ENCODE measurements at regions not wholly inside any gene's neighbourhood (a gene's known extent, or its start where the extent isn't known, plus 50 kb on each side); places are given as distances from the start of the nearest gene placed in this dataset.
"Not testable (repeated sequence)": the region's sequence is repeated elsewhere in the genome, so short reads cannot be mapped to it uniquely, and the experiment has no call there.

- DNase-seq (ENCODE audit: unreplicated experiment); H3K36me3 Mint-ChIP-seq (ENCODE audit: insufficient read depth, unreplicated experiment); H3K4me3 Mint-ChIP-seq (ENCODE audit: unreplicated experiment); POLR2A ChIA-PET; H3K4me1 Mint-ChIP-seq (ENCODE audit: insufficient read depth, unreplicated experiment); CTCF ChIA-PET; H3K27me3 Mint-ChIP-seq (ENCODE audit: insufficient read depth, unreplicated experiment); H3K27ac Mint-ChIP-seq (ENCODE audit: low read depth, unreplicated experiment); intact Hi-C loops (cut with micrococcal nuclease); BruUV-seq (replicated peaks): not testable (repeated sequence)
- peaks cover 25% of the 10 kb centered on the region for H3K9me3 Mint-ChIP-seq (ENCODE audit: unreplicated experiment)
Observed at GRCh38 chr21:28031066-28031465, 961.6 kb downstream of the LTN1 start.

GRCh38 chr21:28025111-28025510, 967.6 kb downstream of the LTN1 start:
- no peak overlapping the region for H3K27ac Mint-ChIP-seq (ENCODE audit: low read depth, unreplicated experiment)
- H3K36me3 Mint-ChIP-seq (ENCODE audit: insufficient read depth, unreplicated experiment) = no peaks in the 10 kb centered on the region
- BruUV-seq (replicated peaks) = no TSS peak
- no peaks in the 10 kb centered on the region for H3K4me1 Mint-ChIP-seq (ENCODE audit: insufficient read depth, unreplicated experiment)
- no peaks in the 10 kb centered on the region for H3K27me3 Mint-ChIP-seq (ENCODE audit: insufficient read depth, unreplicated experiment)
- no peak overlapping the region for H3K4me3 Mint-ChIP-seq (ENCODE audit: unreplicated experiment)
- H3K9me3 Mint-ChIP-seq (ENCODE audit: unreplicated experiment) = no peaks in the 10 kb centered on the region
- no peak for DNase-seq (ENCODE audit: unreplicated experiment)
- TF ChIP-seq CTCF (IDR thresholded peaks at IDR 0.05; ENCODE audit: unreplicated experiment) = no peak
- CTCF ChIA-PET = no interaction called here
- POLR2A ChIA-PET = no interaction called here
- intact Hi-C loops (cut with micrococcal nuclease) = no loop called here

GRCh38 chr21:28018741-28019669, 973.7 kb downstream of the LTN1 start:
- no peak overlapping the region for H3K27ac Mint-ChIP-seq (ENCODE audit: low read depth, unreplicated experiment)
- ChIA-PET CTCF (interaction anchor here (0.7 kb wide), 1 partner anchor 727 kb away, joined by 3 read pairs; no protein-coding TSS in a partner anchor), POLR2A (no interaction called here)
- peak overlapping the region; percentile 25 for H3K4me3 Mint-ChIP-seq (ENCODE audit: unreplicated experiment)
- no peaks in the 10 kb centered on the region for H3K36me3 Mint-ChIP-seq (ENCODE audit: insufficient read depth, unreplicated experiment)
- intact Hi-C loops (cut with micrococcal nuclease) = no loop called here
- H3K4me1 Mint-ChIP-seq (ENCODE audit: insufficient read depth, unreplicated experiment) = no peaks in the 10 kb centered on the region
- peak; percentile 11 for DNase-seq (ENCODE audit: unreplicated experiment)
- no peak for TF ChIP-seq CTCF (IDR thresholded peaks at IDR 0.05; ENCODE audit: unreplicated experiment)
- H3K9me3 Mint-ChIP-seq (ENCODE audit: unreplicated experiment) = no peaks in the 10 kb centered on the region
- no TSS peak for BruUV-seq (replicated peaks)
- H3K27me3 Mint-ChIP-seq (ENCODE audit: insufficient read depth, unreplicated experiment) = no peaks in the 10 kb centered on the region

- no peak for DNase-seq (ENCODE audit: unreplicated experiment)
- Mint-ChIP-seq H3K27ac (ENCODE audit: low read depth, unreplicated experiment) (no peak overlapping the region), H3K36me3 (ENCODE audit: insufficient read depth, unreplicated experiment) (no peaks in the 10 kb centered on the region), H3K4me1 (ENCODE audit: insufficient read depth, unreplicated experiment) (no peaks in the 10 kb centered on the region), H3K9me3 (ENCODE audit: unreplicated experiment) (no peaks in the 10 kb centered on the region), H3K27me3 (ENCODE audit: insufficient read depth, unreplicated experiment) (no peaks in the 10 kb centered on the region), H3K4me3 (ENCODE audit: unreplicated experiment) (no peak overlapping the region)
- no TSS peak for BruUV-seq (replicated peaks)
- intact Hi-C loops (cut with micrococcal nuclease) = no loop called here
- CTCF ChIA-PET = no interaction called here
- POLR2A ChIA-PET = no interaction called here
- no peak for TF ChIP-seq CTCF (IDR thresholded peaks at IDR 0.05; ENCODE audit: unreplicated experiment)
Observed at GRCh38 chr21:28018213-28018612, 974.5 kb downstream of the LTN1 start.

All from MCF 10A (cell line).